ENCODE measurements at regions not wholly inside any gene's neighbourhood (a gene's known extent, or its start where the extent isn't known, plus 50 kb on each side); places are given as distances from the start of the nearest gene placed in this dataset.

DNA sequence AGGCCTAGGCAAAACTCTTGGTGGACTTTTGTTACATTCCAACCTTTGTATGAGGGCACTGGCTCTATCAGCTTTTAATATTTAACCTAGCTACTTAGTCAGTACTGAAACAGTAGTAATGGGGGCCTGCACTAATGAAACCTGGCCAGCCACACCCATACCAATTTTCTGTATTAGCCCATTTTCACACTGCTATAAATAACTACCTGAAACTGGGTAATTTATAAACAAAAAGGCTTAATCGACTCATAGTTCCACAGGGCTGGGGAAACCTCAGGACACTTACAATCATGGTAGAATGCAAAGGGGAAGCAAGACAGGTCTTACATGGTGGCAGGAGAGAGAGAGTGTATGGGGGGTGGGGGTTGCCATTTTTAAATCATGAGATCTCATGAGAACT is 245.7 kb upstream of the RGS18 start:
- intact Hi-C loops (cut with micrococcal nuclease) = no loop called here
- H3K4me1 ChIP-seq = no peaks in the 10 kb centered on the region
- TF ChIP-seq, protein P1, sequence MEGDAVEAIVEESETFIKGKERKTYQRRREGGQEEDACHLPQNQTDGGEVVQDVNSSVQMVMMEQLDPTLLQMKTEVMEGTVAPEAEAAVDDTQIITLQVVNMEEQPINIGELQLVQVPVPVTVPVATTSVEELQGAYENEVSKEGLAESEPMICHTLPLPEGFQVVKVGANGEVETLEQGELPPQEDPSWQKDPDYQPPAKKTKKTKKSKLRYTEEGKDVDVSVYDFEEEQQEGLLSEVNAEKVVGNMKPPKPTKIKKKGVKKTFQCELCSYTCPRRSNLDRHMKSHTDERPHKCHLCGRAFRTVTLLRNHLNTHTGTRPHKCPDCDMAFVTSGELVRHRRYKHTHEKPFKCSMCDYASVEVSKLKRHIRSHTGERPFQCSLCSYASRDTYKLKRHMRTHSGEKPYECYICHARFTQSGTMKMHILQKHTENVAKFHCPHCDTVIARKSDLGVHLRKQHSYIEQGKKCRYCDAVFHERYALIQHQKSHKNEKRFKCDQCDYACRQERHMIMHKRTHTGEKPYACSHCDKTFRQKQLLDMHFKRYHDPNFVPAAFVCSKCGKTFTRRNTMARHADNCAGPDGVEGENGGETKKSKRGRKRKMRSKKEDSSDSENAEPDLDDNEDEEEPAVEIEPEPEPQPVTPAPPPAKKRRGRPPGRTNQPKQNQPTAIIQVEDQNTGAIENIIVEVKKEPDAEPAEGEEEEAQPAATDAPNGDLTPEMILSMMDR (IDR thresholded peaks at IDR 0.05; ENCODE audit: borderline replicate concordance) = no peak
- no peak for DNase-seq
- H3K4me3 ChIP-seq = no peak overlapping the region
- H3K9me3 ChIP-seq (replicated peaks) = no peaks in the 10 kb centered on the region
- no peak overlapping the region for H3K27ac ChIP-seq (replicated peaks)
- no peaks in the 10 kb centered on the region for H3K36me3 ChIP-seq
- H3K27me3 ChIP-seq (ENCODE audit: low read depth) = no peaks in the 10 kb centered on the region

DNA sequence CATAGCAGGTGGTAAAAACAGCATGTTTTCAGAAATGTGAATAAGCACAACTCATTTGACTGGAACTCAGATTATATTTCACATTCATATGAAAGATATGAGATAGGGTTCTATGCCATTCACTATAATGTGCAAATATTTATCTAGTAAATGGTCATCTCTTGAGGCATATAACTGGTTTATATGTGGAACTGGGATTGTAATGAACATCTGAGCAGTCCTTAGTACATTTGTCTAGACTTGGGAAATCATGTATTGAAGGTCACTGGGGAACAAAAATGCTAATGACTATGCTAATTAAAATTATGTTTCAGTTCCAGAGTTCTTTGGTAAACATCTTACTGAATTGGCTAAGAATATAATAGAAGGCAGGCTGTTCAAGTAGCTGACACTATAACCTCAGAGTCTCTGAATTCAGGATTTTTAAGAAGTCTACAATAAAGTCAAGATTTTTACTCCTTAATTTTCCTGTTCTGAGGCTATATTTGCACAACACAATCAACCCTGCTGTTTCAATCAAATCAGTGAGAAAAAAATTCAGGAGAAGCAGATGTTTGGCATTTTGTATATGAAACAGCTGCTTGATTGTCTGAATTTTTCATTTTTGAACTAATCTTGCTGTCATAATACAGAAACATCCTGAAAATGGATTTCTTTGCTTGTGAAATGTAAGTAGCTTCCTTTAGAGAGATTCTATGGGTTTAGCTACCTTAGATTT is 244.8 kb upstream of the RGS18 start:
- H3K27ac ChIP-seq (replicated peaks) = no peak overlapping the region
- no peaks in the 10 kb centered on the region for H3K36me3 ChIP-seq
- intact Hi-C loops (cut with micrococcal nuclease) = no loop called here
- H3K4me3 ChIP-seq = no peak overlapping the region
- H3K9me3 ChIP-seq (replicated peaks) = no peaks in the 10 kb centered on the region
- no peaks in the 10 kb centered on the region for H3K4me1 ChIP-seq
- H3K27me3 ChIP-seq (ENCODE audit: low read depth) = no peaks in the 10 kb centered on the region
- TF ChIP-seq, protein P1 (IDR thresholded peaks at IDR 0.05; ENCODE audit: borderline replicate concordance) = no peak
- DNase-seq = no peak

DNA sequence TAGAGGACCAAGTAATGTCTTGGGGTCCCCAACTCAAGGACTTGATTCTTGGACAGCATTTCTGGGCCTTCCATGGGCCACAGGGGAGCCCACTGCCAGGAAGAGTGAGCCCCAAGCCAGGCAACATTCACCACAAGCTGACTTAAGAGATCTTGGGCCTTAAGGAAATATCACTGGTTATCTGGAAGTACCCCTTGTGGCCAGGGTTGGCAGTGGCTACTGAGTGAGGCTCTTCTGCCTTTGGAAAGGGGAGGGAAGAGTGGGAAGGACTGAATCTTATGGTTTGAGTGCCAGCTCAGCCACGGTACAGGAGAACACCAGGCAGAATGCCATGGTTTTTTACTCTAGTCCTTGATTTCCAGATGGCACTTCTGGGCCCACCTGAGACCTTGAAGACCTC is 228.9 kb upstream of the RGS18 start:
- no peaks in the 10 kb centered on the region for H3K4me1 ChIP-seq
- intact Hi-C loops (cut with micrococcal nuclease) = no loop called here
- H3K27ac ChIP-seq (replicated peaks) = no peak overlapping the region
- DNase-seq = no peak
- TF ChIP-seq, protein P1 (IDR thresholded peaks at IDR 0.05; ENCODE audit: borderline replicate concordance) = no peak
- no peaks in the 10 kb centered on the region for H3K27me3 ChIP-seq (ENCODE audit: low read depth)
- no peaks in the 10 kb centered on the region for H3K36me3 ChIP-seq
- no peak overlapping the region for H3K4me3 ChIP-seq
- H3K9me3 ChIP-seq (replicated peaks) = peaks cover 39% of the 10 kb centered on the region

DNA sequence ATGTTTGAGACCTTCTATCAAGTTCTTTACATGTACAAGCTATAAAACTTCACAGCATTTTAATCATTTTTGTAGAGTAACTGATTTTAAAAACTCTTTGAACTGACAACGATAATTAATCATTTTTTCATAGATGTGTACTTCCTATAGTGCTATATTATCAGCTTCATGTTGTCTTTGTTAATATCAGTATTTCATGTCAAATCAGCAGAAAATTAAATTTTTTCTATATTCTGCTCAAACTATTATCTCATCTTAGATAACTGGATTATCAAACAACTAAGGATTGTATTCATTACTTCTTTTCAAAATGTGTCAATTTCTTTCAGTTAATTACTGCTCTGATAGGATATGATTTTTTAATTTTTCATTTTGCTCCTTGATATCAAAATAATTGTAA is 214.6 kb upstream of the RGS18 start:
- DNase-seq = no peak
- H3K27ac ChIP-seq (replicated peaks) = no peak overlapping the region
- TF ChIP-seq, protein P1 (IDR thresholded peaks at IDR 0.05; ENCODE audit: borderline replicate concordance) = no peak
- H3K27me3 ChIP-seq (ENCODE audit: low read depth) = no peaks in the 10 kb centered on the region
- no peaks in the 10 kb centered on the region for H3K9me3 ChIP-seq (replicated peaks)
- intact Hi-C loops (cut with micrococcal nuclease) = no loop called here
- H3K4me1 ChIP-seq = no peaks in the 10 kb centered on the region
- H3K4me3 ChIP-seq = no peak overlapping the region
- H3K36me3 ChIP-seq = no peaks in the 10 kb centered on the region

DNA sequence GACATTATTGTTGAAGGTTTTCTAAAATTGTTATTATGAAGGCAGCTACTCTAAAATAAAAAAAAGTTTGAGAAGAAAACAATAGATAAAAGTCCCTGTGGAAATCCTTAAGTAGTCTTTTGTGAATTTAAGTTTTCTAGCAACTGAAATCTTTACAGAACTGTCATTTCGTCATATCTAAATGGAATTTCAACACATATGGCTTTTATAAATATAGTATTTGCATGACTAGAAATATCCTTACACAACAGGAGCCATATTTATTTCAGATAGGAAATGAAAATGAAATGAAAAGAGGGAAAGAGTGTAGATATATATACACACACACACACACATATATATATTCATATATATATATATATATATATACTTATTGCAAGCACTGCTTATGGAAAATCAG is 204.7 kb upstream of the RGS18 start:
- H3K4me3 ChIP-seq = no peak overlapping the region
- intact Hi-C loops (cut with micrococcal nuclease) = no loop called here
- H3K9me3 ChIP-seq (replicated peaks) = no peaks in the 10 kb centered on the region
- TF ChIP-seq, protein P1 (IDR thresholded peaks at IDR 0.05; ENCODE audit: borderline replicate concordance) = no peak
- H3K27ac ChIP-seq (replicated peaks) = no peak overlapping the region
- no peaks in the 10 kb centered on the region for H3K36me3 ChIP-seq
- no peaks in the 10 kb centered on the region for H3K27me3 ChIP-seq (ENCODE audit: low read depth)
- no peak for DNase-seq
- H3K4me1 ChIP-seq = no peaks in the 10 kb centered on the region

Data from left ventricle myocardium inferior (tissue), 1 donor.